ENCODE measurements at regions not wholly inside any gene's neighbourhood (a gene's known extent, or its start where the extent isn't known, plus 50 kb on each side); places are given as distances from the start of the nearest gene placed in this dataset.

DNA sequence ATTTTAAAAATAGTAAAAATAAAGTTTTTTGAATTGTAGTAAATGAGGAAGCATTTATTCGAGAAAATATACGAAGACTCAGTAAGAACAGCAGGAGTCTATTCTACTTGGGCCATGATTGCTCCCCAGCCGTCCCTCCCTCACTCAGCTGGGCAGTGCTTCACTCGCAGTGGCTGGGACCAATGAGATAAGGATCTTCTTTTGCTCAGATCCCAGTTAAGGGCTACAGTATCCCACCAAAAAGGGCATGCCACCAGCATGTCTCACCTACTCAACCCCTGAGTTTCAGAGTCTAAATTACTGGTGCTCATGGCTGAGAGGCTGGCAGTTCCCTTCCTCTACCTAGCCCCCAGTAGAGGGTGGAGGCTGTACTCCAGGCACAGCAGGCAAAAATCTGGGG lies 455.7 kb upstream of the PFKP start:
- no peaks in the 10 kb centered on the region for H3K79me1 ChIP-seq (ENCODE audit: low read depth in 1 of 2, low read length in 2 of 2)
- BruUV-seq (replicated peaks): no TSS peak
- no peaks in the 10 kb centered on the region for H3K36me3 ChIP-seq (ENCODE audit: control insufficient read depth, insufficient read depth, low read length)
- no peak overlapping the region for H4K8ac ChIP-seq (ENCODE audit: low read depth in 2 of 2, low read length in 2 of 2)
- H3K14ac ChIP-seq (replicated peaks; ENCODE audit: low read depth, low read length): no peak overlapping the region
- no peak for TF ChIP-seq RAD21 (IDR thresholded peaks at IDR 0.05; ENCODE audit: low read length)
- no peak for TF ChIP-seq RFX5 (IDR thresholded peaks at IDR 0.05; ENCODE audit: low read depth, low read length)
- TF ChIP-seq MXI1 (IDR thresholded peaks at IDR 0.05; ENCODE audit: borderline replicate concordance, low read depth, low read length): no peak
- TF ChIP-seq CHD1 (IDR thresholded peaks at IDR 0.05; ENCODE audit: low read depth, low read length): no peak
- TF ChIP-seq POLR2A (IDR thresholded peaks at IDR 0.05; ENCODE audit: low read depth, low read length): no peak
- TF ChIP-seq MAZ (IDR thresholded peaks at IDR 0.05; ENCODE audit: borderline replicate concordance, low read depth, low read length): no peak
- no peak for TF ChIP-seq SMC3 (IDR thresholded peaks at IDR 0.05; ENCODE audit: low read depth, low read length)
- TF ChIP-seq, protein P1, sequence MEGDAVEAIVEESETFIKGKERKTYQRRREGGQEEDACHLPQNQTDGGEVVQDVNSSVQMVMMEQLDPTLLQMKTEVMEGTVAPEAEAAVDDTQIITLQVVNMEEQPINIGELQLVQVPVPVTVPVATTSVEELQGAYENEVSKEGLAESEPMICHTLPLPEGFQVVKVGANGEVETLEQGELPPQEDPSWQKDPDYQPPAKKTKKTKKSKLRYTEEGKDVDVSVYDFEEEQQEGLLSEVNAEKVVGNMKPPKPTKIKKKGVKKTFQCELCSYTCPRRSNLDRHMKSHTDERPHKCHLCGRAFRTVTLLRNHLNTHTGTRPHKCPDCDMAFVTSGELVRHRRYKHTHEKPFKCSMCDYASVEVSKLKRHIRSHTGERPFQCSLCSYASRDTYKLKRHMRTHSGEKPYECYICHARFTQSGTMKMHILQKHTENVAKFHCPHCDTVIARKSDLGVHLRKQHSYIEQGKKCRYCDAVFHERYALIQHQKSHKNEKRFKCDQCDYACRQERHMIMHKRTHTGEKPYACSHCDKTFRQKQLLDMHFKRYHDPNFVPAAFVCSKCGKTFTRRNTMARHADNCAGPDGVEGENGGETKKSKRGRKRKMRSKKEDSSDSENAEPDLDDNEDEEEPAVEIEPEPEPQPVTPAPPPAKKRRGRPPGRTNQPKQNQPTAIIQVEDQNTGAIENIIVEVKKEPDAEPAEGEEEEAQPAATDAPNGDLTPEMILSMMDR (conservative IDR thresholded peaks at IDR 0.05; ENCODE audit: low read depth, low read length): no peak
- TF ChIP-seq FOS (IDR thresholded peaks at IDR 0.05; ENCODE audit: low read depth, low read length): no peak
- TF ChIP-seq CEBPB (IDR thresholded peaks at IDR 0.05; ENCODE audit: low read depth, low read length): no peak
- no peak for TF ChIP-seq BHLHE40 (IDR thresholded peaks at IDR 0.05; ENCODE audit: low read depth, low read length)
- no peak for TF ChIP-seq MAFK (IDR thresholded peaks at IDR 0.05; ENCODE audit: low read depth, low read length)
- no peak for TF ChIP-seq NFE2L2 (IDR thresholded peaks at IDR 0.05; ENCODE audit: low read depth, low read length)
- TF ChIP-seq RCOR1 (IDR thresholded peaks at IDR 0.05; ENCODE audit: insufficient replicate concordance, low read length): no peak
- TF ChIP-seq, protein P2, sequence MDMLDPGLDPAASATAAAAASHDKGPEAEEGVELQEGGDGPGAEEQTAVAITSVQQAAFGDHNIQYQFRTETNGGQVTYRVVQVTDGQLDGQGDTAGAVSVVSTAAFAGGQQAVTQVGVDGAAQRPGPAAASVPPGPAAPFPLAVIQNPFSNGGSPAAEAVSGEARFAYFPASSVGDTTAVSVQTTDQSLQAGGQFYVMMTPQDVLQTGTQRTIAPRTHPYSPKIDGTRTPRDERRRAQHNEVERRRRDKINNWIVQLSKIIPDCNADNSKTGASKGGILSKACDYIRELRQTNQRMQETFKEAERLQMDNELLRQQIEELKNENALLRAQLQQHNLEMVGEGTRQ (IDR thresholded peaks at IDR 0.05; ENCODE audit: low read depth, low read length): no peak
- intact Hi-C loops (cut with micrococcal nuclease): no loop called here
- H2BK20ac ChIP-seq (ENCODE audit: low read depth, low read length): no peak overlapping the region
- no peak overlapping the region for H2BK120ac ChIP-seq (ENCODE audit: low read depth, low read length)
- H3K56ac ChIP-seq (ENCODE audit: extremely low read depth, insufficient read depth, low read length): no peak overlapping the region
- H3K4me1 ChIP-seq (ENCODE audit: control insufficient read depth, insufficient read depth, low read length): no peaks in the 10 kb centered on the region
- 89% methylated on average over 2 of the region's 4 CpGs; no CpG with 5 or more reads in 1 of the 2 experiments for whole genome bisulfite sequencing, 2 experiments (ENCODE audit: extremely low coverage in 2 of 2, insufficient read length in 1 of 2)
- H2AK5ac ChIP-seq (ENCODE audit: low read depth, low read length): no peak overlapping the region
- H3K4me2 ChIP-seq (ENCODE audit: low read depth, low read length): no peak overlapping the region
- H2BK5ac ChIP-seq (ENCODE audit: low read depth, low read length, poor library complexity, severe bottlenecking): no peak overlapping the region
- H4K5ac ChIP-seq (ENCODE audit: low read depth, low read length): no peak overlapping the region
- dilution Hi-C loops (cut with HindIII; ENCODE audit: low sequenced_read_pairs, unreplicated experiment): no loop called here
- no peak overlapping the region for H2AFZ ChIP-seq (replicated peaks; ENCODE audit: low read length, poor library complexity)
- no peak overlapping the region for H3K23ac ChIP-seq (ENCODE audit: low read depth, low read length)
- H3K18ac ChIP-seq (ENCODE audit: low read depth, low read length): no peak overlapping the region
- H2BK15ac ChIP-seq (ENCODE audit: low read depth, low read length): no peak overlapping the region
- ChIA-PET CTCF (no interaction called here), POLR2A (ENCODE audit: unreplicated experiment) (no interaction called here)
- H3K9me3 ChIP-seq (ENCODE audit: control insufficient read depth, insufficient read depth, low read length): peaks cover 13% of the 10 kb centered on the region
- ATAC-seq (ENCODE audit: low read depth) (no peak), DNase-seq (no peak)
- no peaks in the 10 kb centered on the region for H3K9me1 ChIP-seq (ENCODE audit: insufficient read depth, low read length)
- no peak overlapping the region for H4K91ac ChIP-seq (ENCODE audit: insufficient read depth, low read depth, low read length)
- no peaks in the 10 kb centered on the region for H4K20me1 ChIP-seq (ENCODE audit: insufficient read depth, low read length)
- in situ Hi-C loops (cut with MboI; ENCODE audit: low sequenced_read_pairs): no loop called here
- H2AK9ac ChIP-seq (replicated peaks; ENCODE audit: low read depth, low read length, poor library complexity): no peak overlapping the region
- H3K4me3 ChIP-seq (ENCODE audit: insufficient read depth, low read depth, low read length): no peak overlapping the region
- no peak overlapping the region for H3K27ac ChIP-seq (ENCODE audit: insufficient read depth, low read length)
- no peak overlapping the region for H3K9ac ChIP-seq (ENCODE audit: low read depth, low read length)
- H3K27me3 ChIP-seq (ENCODE audit: control insufficient read depth, insufficient read depth, low read length): no peaks in the 10 kb centered on the region
- H3K4ac ChIP-seq (ENCODE audit: low read depth, low read length): no peak overlapping the region
